Erythroblast (primary cell): ENCODE measurements at regions not wholly inside any gene's neighbourhood (a gene's known extent, or its start where the extent isn't known, plus 50 kb on each side); places are given as distances from the start of the nearest gene placed in this dataset.

Experiments used
- GATA1 ChIP-seq: IDR thresholded peaks from 2 replicates; pipeline ENCODE4 v1.6.1; 2011; ENCODE audit warnings: low read depth, mild to moderate bottlenecking, control low read depth, low read length, moderate library complexity
- POLR2A ChIP-seq: IDR thresholded peaks from 2 replicates; pipeline ENCODE4 v1.6.1; 2011; ENCODE audit warnings: mild to moderate bottlenecking, low read length

- TF ChIP-seq POLR2A: no peak
- TF ChIP-seq GATA1: no peak
These were observed 142.3 kb upstream of the ZNF804B start for GRCh38 chr7:88617185-88617584.
